ENCODE measurements at regions not wholly inside any gene's neighbourhood (a gene's known extent, or its start where the extent isn't known, plus 50 kb on each side); places are given as distances from the start of the nearest gene placed in this dataset.

GRCh38 chr3:43996379-43997301, 245.0 kb upstream of the TOPAZ1 start:
- TF ChIP-seq MYC (IDR thresholded peaks at IDR 0.05; ENCODE audit: insufficient read depth, insufficient read length, insufficient replicate concordance, low read length, severe bottlenecking) (no peak), EGR1 (IDR thresholded peaks at IDR 0.05; ENCODE audit: borderline replicate concordance in 1 of 2, low read depth in 2 of 2, low read length in 2 of 2) (no peak), ELK1 (IDR thresholded peaks at IDR 0.05; ENCODE audit: low read depth, low read length) (no peak), CTCF (IDR thresholded peaks at IDR 0.05 in 2 of 3, conservative IDR thresholded peaks at IDR 0.05 in 1 of 3; ENCODE audit: control insufficient read depth in 2 of 3, extremely low read depth in 1 of 3, insufficient read depth in 1 of 3, low read depth in 3 of 3, low read length in 3 of 3) (peak; percentile 42 to 87 (median 63); a peak in 5 of 6 replicates), ETV6 (conservative IDR thresholded peaks at IDR 0.05 in 1 of 2, IDR thresholded peaks at IDR 0.05 in 1 of 2; ENCODE audit: borderline replicate concordance in 1 of 2, low read depth in 1 of 2) (no peak), CHD4 (IDR thresholded peaks at IDR 0.05) (no peak), GABPA (IDR thresholded peaks at IDR 0.05; ENCODE audit: low read depth) (no peak)
